HEK293 (cell line): ENCODE measurements at regions not wholly inside any gene's neighbourhood (a gene's known extent, or its start where the extent isn't known, plus 50 kb on each side); places are given as distances from the start of the nearest gene placed in this dataset.

Experiments
- CTCF ChIA-PET: fragments of 350-600 bp; formaldehyde crosslinking; extraction: SDS; loops from one replicate; lab custom pipeline; 2021; ENCODE audit warnings: antibody characterized with exemption; lab: Yijun Ruan, JAX
- POLR2A ChIA-PET: fragments of 300-600 bp; formaldehyde crosslinking; extraction: SDS; loops from one replicate; lab custom pipeline; 2020; ENCODE audit warnings: antibody characterized with exemption, inconsistent platforms; lab: Yijun Ruan, JAX
- H3K27ac ChIP-seq: fragments of 200-500 bp; sonication (Bioruptor generic); 2 replicates; pipeline ENCODE4 v1.5.1; 2014; ENCODE audit warnings: low read depth, low read length, control low read depth, inconsistent platforms; ENCODE audit errors: extremely low read depth
- H3K36me3 ChIP-seq, 2 experiments: fragments of 200-500 bp in 1 of 2; sonication (Bioruptor generic) in 1 of 2; 1 replicate in 1 of 2; 2 replicates in 1 of 2; pipeline ENCODE4 v1.5.1; 2014 to 2017; ENCODE audit warnings: inconsistent platforms in 2 of 2, low read length in 2 of 2; ENCODE audit not compliant: control insufficient read depth in 2 of 2, insufficient read depth in 1 of 2
- H3K4me1 ChIP-seq: fragments of 200-500 bp; sonication (Bioruptor generic); 2 replicates; pipeline ENCODE4 v1.5.1; 2014; ENCODE audit warnings: mild to moderate bottlenecking, low read length, inconsistent platforms; ENCODE audit not compliant: control insufficient read depth, insufficient read depth
- H3K4me3 ChIP-seq: 2 replicates; pipeline ENCODE4 v1.5.1; 2011; ENCODE audit warnings: low read depth, mild to moderate bottlenecking, control low read depth, low read length, moderate library complexity
- H3K9me3 ChIP-seq: fragments of 200-500 bp; sonication (Bioruptor generic); 2 replicates; pipeline ENCODE4 v1.5.1; 2014; ENCODE audit warnings: low read depth, low read length, inconsistent platforms; ENCODE audit not compliant: control insufficient read depth, insufficient read depth
- FEZF1 ChIP-seq: fragments of 450-650 bp; formaldehyde crosslinking; IDR thresholded peaks from 2 replicates; pipeline ENCODE4 v1.5.1; 2016; ENCODE audit warnings: missing biosample characterization, missing genetic modification characterization
- GLI2 ChIP-seq: fragments of 450-650 bp; formaldehyde crosslinking; IDR thresholded peaks from 2 replicates; pipeline ENCODE4; 2017; ENCODE audit warnings: missing biosample characterization, missing genetic modification characterization, low read depth, borderline replicate concordance
- HOXC10 ChIP-seq: sonication (generic); formaldehyde crosslinking; IDR thresholded peaks from 2 replicates; pipeline ENCODE4 v1.8.1; 2023; ENCODE audit warnings: mild to moderate bottlenecking, missing genetic modification reagents
- KLF1 ChIP-seq: fragments of 450-650 bp; formaldehyde crosslinking; IDR thresholded peaks from 2 replicates; pipeline ENCODE4 v1.5.1; 2016; ENCODE audit warnings: missing biosample characterization, missing genetic modification characterization
- MEIS1 ChIP-seq: sonication (generic); formaldehyde crosslinking; IDR thresholded peaks from 2 replicates; pipeline ENCODE4 v1.8.1; 2022; ENCODE audit warnings: missing genetic modification reagents, mild to moderate bottlenecking, borderline replicate concordance
- OSR2 ChIP-seq: fragments of 450-650 bp; formaldehyde crosslinking; IDR thresholded peaks from 2 replicates; pipeline ENCODE4 v1.5.1; 2016; ENCODE audit warnings: missing biosample characterization, missing genetic modification characterization
- SP3 ChIP-seq: fragments of 450-650 bp; formaldehyde crosslinking; IDR thresholded peaks from 2 replicates; pipeline ENCODE4 v1.5.1; 2016; ENCODE audit warnings: missing biosample characterization, missing genetic modification characterization
- TCF7L2 ChIP-seq: IDR thresholded peaks from 2 replicates; pipeline ENCODE4 v1.6.1; 2011; ENCODE audit warnings: low read depth, mild to moderate bottlenecking, inconsistent platforms, low read length, moderate library complexity, borderline replicate concordance
- ZNF121 ChIP-seq: fragments of 450-650 bp; formaldehyde crosslinking; IDR thresholded peaks from 2 replicates; pipeline ENCODE4 v1.5.1; 2016; ENCODE audit warnings: missing biosample characterization, missing genetic modification characterization
- ZNF146 ChIP-seq: fragments of 450-650 bp; formaldehyde crosslinking; IDR thresholded peaks from 2 replicates; pipeline ENCODE4 v1.5.1; 2016; ENCODE audit warnings: missing biosample characterization, missing genetic modification characterization
- ZNF239 ChIP-seq: fragments of 450-650 bp; formaldehyde crosslinking; IDR thresholded peaks from 2 replicates; pipeline ENCODE4 v1.5.1; 2016; ENCODE audit warnings: missing biosample characterization, missing genetic modification characterization
- ZNF26 ChIP-seq: fragments of 450-650 bp; formaldehyde crosslinking; IDR thresholded peaks from 2 replicates; pipeline ENCODE4 v1.5.1; 2016; ENCODE audit warnings: missing biosample characterization, missing genetic modification characterization
- ZNF266 ChIP-seq: fragments of 450-650 bp; formaldehyde crosslinking; IDR thresholded peaks from 2 replicates; pipeline ENCODE4 v1.5.1; 2016; ENCODE audit warnings: missing biosample characterization, missing genetic modification characterization, low read depth
- ZNF280D ChIP-seq: fragments of 450-650 bp; formaldehyde crosslinking; IDR thresholded peaks from 2 replicates; pipeline ENCODE4 v1.5.1; 2016; ENCODE audit warnings: missing biosample characterization, missing genetic modification characterization
- ZNF596 ChIP-seq: fragments of 450-650 bp; IDR thresholded peaks from 2 replicates; pipeline ENCODE4 v1.5.0; 2018; ENCODE audit warnings: missing biosample characterization, mild to moderate bottlenecking, missing genetic modification characterization, moderate library complexity
- ZNF600 ChIP-seq: fragments of 450-650 bp; formaldehyde crosslinking; IDR thresholded peaks from 2 replicates; pipeline ENCODE4 v1.5.1; 2016; ENCODE audit warnings: missing biosample characterization, missing genetic modification characterization
- ZNF654 ChIP-seq: fragments of 450-650 bp; formaldehyde crosslinking; IDR thresholded peaks from 2 replicates; pipeline ENCODE4 v1.5.1; 2016; ENCODE audit warnings: low read depth, missing biosample characterization, missing genetic modification characterization
- ZNF692 ChIP-seq: fragments of 450-650 bp; formaldehyde crosslinking; IDR thresholded peaks from 2 replicates; pipeline ENCODE4 v1.5.1; 2016; ENCODE audit warnings: missing biosample characterization, missing genetic modification characterization
- ZNF792 ChIP-seq: fragments of 450-650 bp; formaldehyde crosslinking; IDR thresholded peaks from 2 replicates; pipeline ENCODE4 v1.5.1; 2016; ENCODE audit warnings: missing biosample characterization, missing genetic modification characterization
- ZSCAN23 ChIP-seq: fragments of 450-650 bp; formaldehyde crosslinking; IDR thresholded peaks from 2 replicates; pipeline ENCODE4 v1.5.1; 2016; ENCODE audit warnings: missing biosample characterization, missing genetic modification characterization

GRCh38 chr2:6358546-6358945, 507.2 kb downstream of the CMPK2 start:
- POLR2A ChIA-PET = no interaction called here
- no peaks in the 10 kb centered on the region for H3K9me3 ChIP-seq
- no peak for TF ChIP-seq SP3
- no peak for TF ChIP-seq FEZF1 (tag by site-specific recombination)
- TF ChIP-seq ZNF121 (tag by site-specific recombination) = no peak
- TF ChIP-seq HOXC10 (CRISPR knock-in tag) = no peak
- no peak for TF ChIP-seq ZNF266 (tag by site-specific recombination)
- no peak for TF ChIP-seq ZNF596 (tag by site-specific recombination)
- no peak for TF ChIP-seq ZNF239 (tag by site-specific recombination)
- TF ChIP-seq KLF1 (tag by site-specific recombination) = no peak
- TF ChIP-seq, all 188 proteins: peak for 0
- no peak overlapping the region for H3K27ac ChIP-seq
- H3K36me3 ChIP-seq = no peaks in the 10 kb centered on the region
- no peak overlapping the region for H3K4me3 ChIP-seq
- CTCF ChIA-PET = interaction anchor here (0.7 kb wide), 1 partner anchor 213 kb away, joined by 3 read pairs; no protein-coding TSS in a partner anchor
- H3K4me1 ChIP-seq = no peaks in the 10 kb centered on the region

GRCh38 chr2:6358985-6359384, 506.7 kb downstream of the CMPK2 start:
- H3K36me3 ChIP-seq = no peaks in the 10 kb centered on the region
- no peak overlapping the region for H3K4me3 ChIP-seq
- ChIA-PET CTCF (interaction anchor here (0.7 kb wide), 1 partner anchor 214 kb away, joined by 3 read pairs; no protein-coding TSS in a partner anchor), POLR2A (no interaction called here)
- no peaks in the 10 kb centered on the region for H3K4me1 ChIP-seq
- no peaks in the 10 kb centered on the region for H3K9me3 ChIP-seq
- no peak overlapping the region for H3K27ac ChIP-seq
- TF ChIP-seq ZNF692 (tag by site-specific recombination) = no peak
- no peak for TF ChIP-seq OSR2
- no peak for TF ChIP-seq ZNF26 (tag by site-specific recombination)
- no peak for TF ChIP-seq ZNF792 (tag by site-specific recombination)
- TF ChIP-seq MEIS1 = no peak
- no peak for TF ChIP-seq ZNF654 (tag by site-specific recombination)
- no peak for TF ChIP-seq HOXC10 (CRISPR knock-in tag)
- TF ChIP-seq ZNF280D (tag by site-specific recombination) = no peak
- no peak for TF ChIP-seq ZNF146 (tag by site-specific recombination)
- no peak for TF ChIP-seq ZSCAN23 (tag by site-specific recombination)
- TF ChIP-seq TCF7L2 = no peak
- no peak for TF ChIP-seq GLI2 (tag by site-specific recombination)
- TF ChIP-seq ZNF600 (tag by site-specific recombination) = no peak
